ENCODE measurements at regions not wholly inside any gene's neighbourhood (a gene's known extent, or its start where the extent isn't known, plus 50 kb on each side); places are given as distances from the start of the nearest gene placed in this dataset.

DNA sequence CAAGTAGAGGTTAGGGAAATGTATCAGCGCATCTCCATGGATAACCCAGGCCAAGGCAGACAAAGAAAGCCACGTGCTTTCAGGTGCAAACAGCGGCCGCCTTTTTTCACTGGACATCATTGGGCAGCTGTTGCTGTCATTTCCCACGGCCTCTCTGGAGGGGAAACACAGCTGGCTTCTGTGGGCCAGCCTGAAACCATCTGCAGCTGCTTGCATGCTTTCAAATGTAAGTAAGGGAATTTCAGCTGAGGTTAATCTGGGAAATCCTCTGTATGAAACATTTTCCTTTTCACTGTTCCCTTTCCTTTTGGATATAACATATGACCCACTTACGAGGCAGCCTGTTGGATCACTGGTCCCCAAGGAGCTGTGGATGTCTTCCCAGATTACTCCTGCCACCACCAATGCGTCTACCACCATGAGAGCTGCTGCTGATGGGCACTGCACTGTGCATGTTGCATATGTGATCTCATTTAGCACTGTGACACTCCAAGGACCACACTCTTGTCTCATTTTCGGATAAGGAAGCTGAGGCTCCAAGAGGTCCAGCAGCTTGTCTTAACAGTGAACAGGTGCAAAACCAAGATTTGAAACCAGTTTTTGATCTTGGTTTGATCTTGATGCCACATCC, 106.3 kb downstream of the C9orf152 start:
- ChIA-PET POLR2A (no interaction called here), CTCF (no interaction called here)
- intact Hi-C loops (cut with micrococcal nuclease): no loop called here
- ATAC-seq (no peak), DNase-seq (no peak)
- H3K27me3 ChIP-seq (ENCODE audit: control insufficient read depth in 2 of 2, insufficient read depth in 2 of 2, low read length in 2 of 2): no peaks in the 10 kb centered on the region
- Mint-ChIP-seq H3K27ac (no peak overlapping the region), H3K9me3 (no peaks in the 10 kb centered on the region), H3K4me1 (peaks cover 0 to 40% (median 0%) of the 10 kb centered on the region in 7 donors), H3K36me3 (peaks cover 0 to 7% (median 0%) of the 10 kb centered on the region in 5 donors), H3K27me3 (no peaks in the 10 kb centered on the region), H3K4me3 (no peak overlapping the region)
- H3K36me3 ChIP-seq (ENCODE audit: control insufficient read depth in 2 of 3, insufficient read depth in 3 of 3, low read length in 3 of 3): no peaks in the 10 kb centered on the region
- H3K4me1 ChIP-seq (ENCODE audit: control insufficient read depth in 2 of 2, insufficient read depth in 2 of 2, low read length in 2 of 2): no peaks in the 10 kb centered on the region
- H3K27ac ChIP-seq (ENCODE audit: low read depth, low read length): no peak overlapping the region
- H3K4me3 ChIP-seq (ENCODE audit: low read length): no peak overlapping the region
- H3K9me3 ChIP-seq (ENCODE audit: control insufficient read depth in 2 of 3, low read length in 3 of 3): no peaks in the 10 kb centered on the region

DNA sequence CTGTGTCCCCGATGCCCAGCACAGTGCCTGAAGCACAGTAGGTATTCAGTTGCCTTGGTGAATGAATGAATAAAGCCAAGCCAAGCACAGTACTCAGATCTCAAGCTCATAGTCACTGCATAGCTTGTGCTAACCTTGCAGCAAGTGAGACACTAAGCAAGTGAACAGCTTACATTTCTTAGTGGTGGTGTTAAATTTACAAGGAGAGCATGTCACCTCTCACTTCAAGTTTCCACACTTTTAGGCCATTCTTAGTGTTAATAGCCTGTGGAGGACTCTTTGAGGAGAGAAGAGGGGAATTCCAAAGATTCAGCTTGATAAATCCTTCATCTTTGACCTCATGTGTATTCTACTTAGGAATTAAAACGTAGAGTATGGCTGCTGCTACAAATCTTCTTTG, 104.7 kb downstream of the C9orf152 start:
- Mint-ChIP-seq H3K9me3 (no peaks in the 10 kb centered on the region), H3K27me3 (no peaks in the 10 kb centered on the region), H3K36me3 (peaks cover 0 to 7% (median 0%) of the 10 kb centered on the region in 5 donors), H3K4me1 (peaks cover 0 to 40% (median 0%) of the 10 kb centered on the region in 7 donors), H3K4me3 (no peak overlapping the region), H3K27ac (peak overlapping the region in 1 of 9 donors; percentile 50)
- H3K4me3 ChIP-seq (ENCODE audit: low read length): no peak overlapping the region
- ChIA-PET POLR2A (no interaction called here), CTCF (no interaction called here)
- H3K4me1 ChIP-seq (ENCODE audit: control insufficient read depth in 2 of 2, insufficient read depth in 2 of 2, low read length in 2 of 2): no peaks in the 10 kb centered on the region
- H3K9me3 ChIP-seq (ENCODE audit: control insufficient read depth in 2 of 3, low read length in 3 of 3): no peaks in the 10 kb centered on the region
- H3K27ac ChIP-seq (ENCODE audit: low read depth, low read length): no peak overlapping the region
- no peak for DNase-seq
- H3K27me3 ChIP-seq (ENCODE audit: control insufficient read depth in 2 of 2, insufficient read depth in 2 of 2, low read length in 2 of 2): no peaks in the 10 kb centered on the region
- ATAC-seq: no peak
- H3K36me3 ChIP-seq (ENCODE audit: control insufficient read depth in 2 of 3, insufficient read depth in 3 of 3, low read length in 3 of 3): no peaks in the 10 kb centered on the region
- intact Hi-C loops (cut with micrococcal nuclease): no loop called here

DNA sequence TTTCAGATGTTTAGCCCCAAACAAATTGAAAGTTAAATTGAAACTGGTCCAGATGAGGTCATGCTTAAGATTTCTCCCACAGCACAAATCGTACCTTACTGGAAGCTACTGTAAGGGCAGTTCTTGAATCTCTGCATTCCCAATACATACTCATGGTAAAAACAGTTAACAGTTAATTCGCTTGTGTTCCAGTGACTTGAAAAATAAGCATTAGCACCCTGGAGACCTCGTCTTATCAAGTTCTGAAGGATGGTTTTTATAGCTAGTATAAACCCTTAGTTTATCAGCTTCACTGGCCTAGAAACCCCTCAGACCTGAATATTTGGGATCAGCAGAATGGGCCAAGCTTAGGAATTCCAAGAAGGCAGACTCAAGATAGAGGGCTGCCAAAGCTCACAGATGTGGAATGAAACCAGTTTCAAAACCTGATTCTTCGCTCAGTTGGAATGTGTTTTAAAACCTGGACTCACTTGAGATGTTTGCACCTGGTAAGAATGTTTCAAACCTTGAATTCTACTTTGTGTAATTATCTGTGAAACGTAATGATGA, 103.6 kb downstream of the C9orf152 start:
- CTCF ChIA-PET: interaction anchor here (1.2 kb wide), 1 partner anchor 47 kb away, joined by 3 read pairs; no protein-coding TSS in a partner anchor
- no peak for ATAC-seq
- no peak overlapping the region for H3K27ac ChIP-seq (ENCODE audit: low read depth, low read length)

DNA sequence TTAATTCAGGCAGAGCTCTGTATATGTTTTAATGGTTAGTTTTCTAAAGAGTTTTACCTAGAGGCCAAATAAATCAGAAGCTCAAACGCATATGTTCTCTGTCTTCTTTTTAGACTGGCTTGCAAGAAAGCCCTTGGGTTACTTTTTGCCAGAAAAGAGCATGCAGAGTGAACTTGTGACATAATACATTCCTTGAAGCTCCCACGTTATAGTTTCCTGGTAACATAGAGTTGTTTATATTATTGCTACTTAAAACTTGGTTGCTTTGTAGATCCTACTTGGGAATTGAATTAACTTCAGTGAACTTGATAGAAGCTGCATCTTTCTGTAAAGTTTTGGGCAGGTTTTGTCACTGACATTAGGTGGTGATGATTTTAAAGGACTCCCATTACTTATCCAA, 102.9 kb downstream of the C9orf152 start:
- Histone ChIP-seq H3K36me3 (ENCODE audit: control insufficient read depth in 2 of 3, insufficient read depth in 3 of 3, low read length in 3 of 3) (no peaks in the 10 kb centered on the region), H3K4me3 (ENCODE audit: low read length) (no peak overlapping the region), H3K4me1 (ENCODE audit: control insufficient read depth in 2 of 2, insufficient read depth in 2 of 2, low read length in 2 of 2) (no peaks in the 10 kb centered on the region), H3K27ac (ENCODE audit: low read depth, low read length) (no peak overlapping the region), H3K9me3 (ENCODE audit: control insufficient read depth in 2 of 3, low read length in 3 of 3) (no peaks in the 10 kb centered on the region), H3K27me3 (ENCODE audit: control insufficient read depth in 2 of 2, insufficient read depth in 2 of 2, low read length in 2 of 2) (no peaks in the 10 kb centered on the region)
- peaks cover 0 to 7% (median 0%) of the 10 kb centered on the region in 5 donors for H3K36me3 Mint-ChIP-seq
- no peak overlapping the region for H3K27ac Mint-ChIP-seq
- H3K9me3 Mint-ChIP-seq: no peaks in the 10 kb centered on the region
- no peak for DNase-seq
- no peak overlapping the region for H3K4me3 Mint-ChIP-seq
- peaks cover 0 to 32% (median 0%) of the 10 kb centered on the region in 7 donors for H3K4me1 Mint-ChIP-seq
- ChIA-PET CTCF (interaction anchor here (1.2 kb wide), 1 partner anchor 47 kb away, joined by 3 read pairs; no protein-coding TSS in a partner anchor), POLR2A (interaction anchor here (0.5 kb wide), 1 partner anchor 14 kb away, joined by 3 read pairs; no protein-coding TSS in a partner anchor)
- H3K27me3 Mint-ChIP-seq: no peaks in the 10 kb centered on the region
- intact Hi-C loops (cut with micrococcal nuclease): no loop called here
- ATAC-seq: no peak

More for the DNA sequence above, 103.6 kb downstream of the C9orf152 start:
- H3K4me1 Mint-ChIP-seq: peaks cover 0 to 34% (median 0%) of the 10 kb centered on the region in 7 donors
- Histone ChIP-seq H3K4me3 (ENCODE audit: low read length) (no peak overlapping the region), H3K27me3 (ENCODE audit: control insufficient read depth in 2 of 2, insufficient read depth in 2 of 2, low read length in 2 of 2) (no peaks in the 10 kb centered on the region), H3K4me1 (ENCODE audit: control insufficient read depth in 2 of 2, insufficient read depth in 2 of 2, low read length in 2 of 2) (no peaks in the 10 kb centered on the region), H3K9me3 (ENCODE audit: control insufficient read depth in 2 of 3, low read length in 3 of 3) (no peaks in the 10 kb centered on the region), H3K36me3 (ENCODE audit: control insufficient read depth in 2 of 3, insufficient read depth in 3 of 3, low read length in 3 of 3) (no peaks in the 10 kb centered on the region)
- POLR2A ChIA-PET: no interaction called here
- H3K4me3 Mint-ChIP-seq: no peak overlapping the region
- no peak overlapping the region for H3K27ac Mint-ChIP-seq
- DNase-seq: no peak
- intact Hi-C loops (cut with micrococcal nuclease): no loop called here
- no peaks in the 10 kb centered on the region for H3K27me3 Mint-ChIP-seq
- H3K36me3 Mint-ChIP-seq: peaks cover 0 to 7% (median 0%) of the 10 kb centered on the region in 5 donors
- H3K9me3 Mint-ChIP-seq: no peaks in the 10 kb centered on the region

DNA sequence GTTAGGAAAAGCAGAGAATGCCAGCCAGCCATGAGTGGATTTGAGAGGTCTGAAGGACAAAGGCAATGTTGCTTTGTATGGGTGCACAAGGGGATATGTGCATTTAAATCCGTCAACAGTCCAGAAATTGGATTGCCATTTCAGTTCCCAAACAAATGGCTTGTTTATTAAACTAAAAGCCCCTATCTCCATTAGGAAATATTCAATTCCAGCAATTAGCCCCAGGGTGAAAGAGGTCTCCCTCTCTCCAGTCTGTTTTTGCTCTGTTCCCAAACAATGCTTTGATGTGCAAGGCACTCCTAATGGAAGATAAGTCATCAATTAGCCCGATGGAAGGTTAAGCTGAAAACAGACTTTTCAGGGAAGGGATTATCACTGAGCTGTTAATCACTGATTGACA, 101.3 kb downstream of the C9orf152 start:
- Mint-ChIP-seq H3K27ac (no peak overlapping the region), H3K9me3 (no peaks in the 10 kb centered on the region), H3K36me3 (peaks cover 0 to 7% (median 0%) of the 10 kb centered on the region in 5 donors), H3K27me3 (no peaks in the 10 kb centered on the region), H3K4me3 (no peak overlapping the region), H3K4me1 (peaks cover 0 to 29% (median 0%) of the 10 kb centered on the region in 7 donors)
- Histone ChIP-seq H3K9me3 (ENCODE audit: control insufficient read depth in 2 of 3, low read length in 3 of 3) (no peaks in the 10 kb centered on the region), H3K27me3 (ENCODE audit: control insufficient read depth in 2 of 2, insufficient read depth in 2 of 2, low read length in 2 of 2) (no peaks in the 10 kb centered on the region), H3K27ac (ENCODE audit: low read depth, low read length) (no peak overlapping the region), H3K36me3 (ENCODE audit: control insufficient read depth in 2 of 3, insufficient read depth in 3 of 3, low read length in 3 of 3) (no peaks in the 10 kb centered on the region), H3K4me1 (ENCODE audit: control insufficient read depth in 2 of 2, insufficient read depth in 2 of 2, low read length in 2 of 2) (no peaks in the 10 kb centered on the region), H3K4me3 (ENCODE audit: low read length) (no peak overlapping the region)
- ATAC-seq (no peak), DNase-seq (no peak)
- ChIA-PET POLR2A (no interaction called here), CTCF (no interaction called here)
- intact Hi-C loops (cut with micrococcal nuclease): no loop called here

DNA sequence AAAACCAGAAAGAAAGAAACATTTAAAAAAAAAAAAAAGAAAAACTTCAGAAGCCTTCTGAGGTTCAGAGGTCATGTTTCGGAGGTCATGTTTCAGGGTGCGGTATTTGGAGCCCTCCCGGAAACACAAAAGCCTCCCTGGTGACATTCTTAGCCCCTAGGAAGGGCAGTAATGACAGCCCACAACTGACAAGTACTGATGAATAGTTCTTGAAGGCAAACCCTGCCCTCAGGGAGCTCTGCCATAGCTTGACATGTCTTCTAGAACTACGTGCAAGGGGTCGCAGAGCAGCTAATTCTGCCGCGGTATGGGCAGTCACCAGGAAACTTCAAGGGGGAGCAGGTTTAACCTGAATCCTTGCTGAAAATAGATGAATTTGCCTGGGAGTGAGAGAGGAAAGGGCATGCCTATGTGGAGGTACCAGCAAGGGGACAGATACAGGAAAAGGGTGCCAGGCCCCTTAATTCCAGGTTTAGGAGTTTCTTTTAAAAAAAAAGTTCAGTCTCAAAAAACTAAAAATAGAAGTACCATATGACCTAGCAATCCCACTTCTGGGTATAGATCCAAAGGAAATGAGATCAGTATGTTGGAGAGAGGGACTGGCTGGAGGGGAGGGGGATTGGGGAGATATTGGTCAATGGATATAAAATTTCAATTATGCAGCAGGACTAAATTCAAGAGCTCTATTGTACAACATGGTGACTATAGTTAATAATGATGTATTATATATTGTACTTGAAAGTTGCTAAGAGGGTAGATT, 98.4 kb downstream of the C9orf152 start:
- no peaks in the 10 kb centered on the region for H3K9me3 Mint-ChIP-seq
- CTCF ChIA-PET: interaction anchor here (0.7 kb wide), 1 partner anchor 45 kb away, joined by 4 read pairs; no protein-coding TSS in a partner anchor

More for the DNA sequence above, 98.4 kb downstream of the C9orf152 start:
- H3K27ac Mint-ChIP-seq: no peak overlapping the region
- POLR2A ChIA-PET: no interaction called here
- Histone ChIP-seq H3K9me3 (ENCODE audit: control insufficient read depth in 2 of 3, low read length in 3 of 3) (no peaks in the 10 kb centered on the region), H3K4me3 (ENCODE audit: low read length) (no peak overlapping the region), H3K36me3 (ENCODE audit: control insufficient read depth in 2 of 3, insufficient read depth in 3 of 3, low read length in 3 of 3) (no peaks in the 10 kb centered on the region), H3K27ac (ENCODE audit: low read depth, low read length) (no peak overlapping the region), H3K27me3 (ENCODE audit: control insufficient read depth in 2 of 2, insufficient read depth in 2 of 2, low read length in 2 of 2) (no peaks in the 10 kb centered on the region), H3K4me1 (ENCODE audit: control insufficient read depth in 2 of 2, insufficient read depth in 2 of 2, low read length in 2 of 2) (no peaks in the 10 kb centered on the region)
- H3K4me1 Mint-ChIP-seq: peaks cover 0 to 17% (median 0%) of the 10 kb centered on the region in 7 donors
- peaks cover 0 to 3% (median 0%) of the 10 kb centered on the region in 5 donors for H3K36me3 Mint-ChIP-seq
- intact Hi-C loops (cut with micrococcal nuclease): no loop called here
- DNase-seq: no peak
- H3K27me3 Mint-ChIP-seq: no peaks in the 10 kb centered on the region
- no peak for ATAC-seq
- H3K4me3 Mint-ChIP-seq: no peak overlapping the region

Data from naive thymus-derived CD4-positive, alpha-beta T cell (primary cell).